Upper lobe of right lung (tissue), 1 donor: ENCODE measurements at regions not wholly inside any gene's neighbourhood (a gene's known extent, or its start where the extent isn't known, plus 50 kb on each side); places are given as distances from the start of the nearest gene placed in this dataset.

ENCODE experiments used
- ATAC-seq: fragments of 200-7000 bp; cut with Tn5 transposase; one replicate; pipeline ENCODE4 v1.9.1; 2020; ENCODE audit warnings: mild to moderate bottlenecking, moderate library complexity
- DNase-seq: peaks from one replicate; pipeline ENCODE4 v3.0.0-alpha.2; 2020
- H3K27ac ChIP-seq: fragments of 200-600 bp; one replicate; pipeline ENCODE4 v1.8.0; 2022
- H3K27me3 ChIP-seq: fragments of 200-600 bp; one replicate; pipeline ENCODE4 v1.8.0; 2022; ENCODE audit warnings: mild to moderate bottlenecking
- H3K36me3 ChIP-seq: fragments of 200-600 bp; one replicate; pipeline ENCODE4 v1.8.0; 2022
- H3K4me1 ChIP-seq: fragments of 200-600 bp; one replicate; pipeline ENCODE4 v1.8.0; 2022
- H3K4me3 ChIP-seq: fragments of 200-600 bp; one replicate; pipeline ENCODE4 v1.8.0; 2022; ENCODE audit warnings: mild to moderate bottlenecking
- H3K9me3 ChIP-seq: fragments of 200-600 bp; one replicate; pipeline ENCODE4 v1.8.0; 2022
- CTCF ChIP-seq: fragments of 200-600 bp; IDR thresholded peaks from one replicate; pipeline ENCODE4 v1.8.0; 2022; ENCODE audit warnings: antibody characterized with exemption
- intact Hi-C: fragments of 100-400 bp; cut with DNase I; formaldehyde crosslinking; loops from one replicate; pipeline ENCODE4 v1.11.0; 2022
- donor health status: DM: no; HTN: yes; CAD: no; lungs with severe emphysema.

GRCh38 chr3:89624494-89624893, 517.1 kb downstream of the EPHA3 start:
- H3K36me3 ChIP-seq: no peaks in the 10 kb centered on the region
- H3K4me3 ChIP-seq: no peak overlapping the region
- ATAC-seq (no peak), DNase-seq (no peak)
- intact Hi-C loops: no loop called here
- no peak for TF ChIP-seq CTCF
- H3K4me1 ChIP-seq: no peaks in the 10 kb centered on the region
- no peak overlapping the region for H3K27ac ChIP-seq
- H3K27me3 ChIP-seq: no peaks in the 10 kb centered on the region
- no peaks in the 10 kb centered on the region for H3K9me3 ChIP-seq

- Histone ChIP-seq H3K9me3 (no peaks in the 10 kb centered on the region), H3K4me1 (no peaks in the 10 kb centered on the region), H3K36me3 (no peaks in the 10 kb centered on the region), H3K27ac (no peak overlapping the region), H3K4me3 (no peak overlapping the region), H3K27me3 (no peaks in the 10 kb centered on the region)
- no peak for TF ChIP-seq CTCF
- DNase-seq (no peak), ATAC-seq (no peak)
- intact Hi-C loops: no loop called here
Measured at GRCh38 chr3:89625945-89626344, 518.5 kb downstream of the EPHA3 start.

- Histone ChIP-seq H3K36me3 (no peaks in the 10 kb centered on the region), H3K27me3 (no peaks in the 10 kb centered on the region), H3K4me1 (no peaks in the 10 kb centered on the region), H3K27ac (no peak overlapping the region), H3K9me3 (no peaks in the 10 kb centered on the region), H3K4me3 (no peak overlapping the region)
- ATAC-seq: no peak
- intact Hi-C loops: no loop called here
- TF ChIP-seq CTCF: no peak
- no peak for DNase-seq
Measured at GRCh38 chr3:89628856-89629670, 521.6 kb downstream of the EPHA3 start.

- ATAC-seq (no peak), DNase-seq (no peak)
- Histone ChIP-seq H3K27ac (no peak overlapping the region), H3K9me3 (no peaks in the 10 kb centered on the region), H3K36me3 (no peaks in the 10 kb centered on the region), H3K4me3 (no peak overlapping the region), H3K4me1 (no peaks in the 10 kb centered on the region), H3K27me3 (no peaks in the 10 kb centered on the region)
- TF ChIP-seq CTCF: no peak
- intact Hi-C loops: no loop called here
Measured at GRCh38 chr3:89635137-89635536, 527.7 kb downstream of the EPHA3 start.

- no peaks in the 10 kb centered on the region for H3K9me3 ChIP-seq
- H3K4me1 ChIP-seq: no peaks in the 10 kb centered on the region
- no peak for TF ChIP-seq CTCF
- no peaks in the 10 kb centered on the region for H3K27me3 ChIP-seq
- no peak for DNase-seq
- intact Hi-C loops: no loop called here
- no peak for ATAC-seq
- no peak overlapping the region for H3K27ac ChIP-seq
- no peaks in the 10 kb centered on the region for H3K36me3 ChIP-seq
- H3K4me3 ChIP-seq: no peak overlapping the region
Measured at GRCh38 chr3:89644716-89645115, 537.3 kb downstream of the EPHA3 start.
